Transverse colon (tissue), 4 donors: ENCODE measurements at regions not wholly inside any gene's neighbourhood (a gene's known extent, or its start where the extent isn't known, plus 50 kb on each side); places are given as distances from the start of the nearest gene placed in this dataset.

ENCODE experiments used
- DNase-seq: peaks from one replicate; pipeline ENCODE4 v3.0.0-alpha.2; 2019
- H3K27ac ChIP-seq, 4 donors: fragments of 200-600 bp; sonication (generic); 2 replicates each; pipeline ENCODE4 v1.5.1; 2016 to 2018; ENCODE audit warnings: inconsistent platforms in 4 of 4
- H3K27me3 ChIP-seq: fragments of 200-600 bp; sonication (generic); 2 replicates; pipeline ENCODE4 v1.5.1; 2017; ENCODE audit warnings: inconsistent platforms
- H3K36me3 ChIP-seq, 4 donors: fragments of 200-600 bp; sonication (generic); 2 replicates each; pipeline ENCODE4 v1.5.1; 2017 to 2019; ENCODE audit warnings: inconsistent platforms in 4 of 4
- H3K4me1 ChIP-seq, 4 donors: fragments of 200-600 bp; sonication (generic); 2 replicates each; pipeline ENCODE4 v1.5.1; 2017 to 2020; ENCODE audit warnings: inconsistent platforms in 4 of 4
- H3K4me3 ChIP-seq, 4 donors: fragments of 200-600 bp; sonication (generic); 1 replicate in 1 of 4; 2 replicates in 3 of 4; pipeline versions ENCODE4 v1.5.1 to v1.6.1; 2017 to 2019; ENCODE audit warnings: inconsistent platforms in 4 of 4
- H3K9me3 ChIP-seq, 2 donors: fragments of 200-600 bp; sonication (generic); 2 replicates each; pipeline ENCODE4 v1.5.1; 2017 to 2019; ENCODE audit warnings: inconsistent platforms in 2 of 2
- CTCF ChIP-seq, 5 experiments: fragments of 200-600 bp in 3 of 5; fragments of 450-650 bp in 2 of 5; sonication (generic) in 3 of 5; IDR thresholded peaks; 1 replicate in 2 of 5; 2 replicates in 3 of 5; pipeline ENCODE4 v1.5.1; 2016 to 2017; ENCODE audit warnings: antibody characterized with exemption in 5 of 5, inconsistent platforms in 3 of 5, mild to moderate bottlenecking in 2 of 5, moderate library complexity in 1 of 5
- EP300 ChIP-seq: sonication (generic); formaldehyde crosslinking; IDR thresholded peaks from one replicate; pipeline ENCODE4 v1.6.1; 2017; ENCODE audit warnings: antibody characterized with exemption, low read depth
- POLR2A ChIP-seq: fragments of 450-650 bp; IDR thresholded peaks from one replicate; pipeline ENCODE4 v1.6.1; 2016; ENCODE audit warnings: antibody characterized with exemption, mild to moderate bottlenecking, moderate library complexity
- POLR2AphosphoS5 ChIP-seq, 3 donors: sonication (generic); formaldehyde crosslinking; IDR thresholded peaks; one replicate each; pipeline ENCODE4 v1.6.1; 2016; ENCODE audit warnings: antibody characterized with exemption in 3 of 3
- WGBS, 2 donors: methylation state at CpG; one replicate each; pipeline ENCODE4 v1.1.5; 2018; ENCODE audit warnings: low coverage in 1 of 2; 5-methylcytosine and 5-hydroxymethylcytosine counted together
- in situ Hi-C, 4 donors: fragments of 200-750 bp; cut with MboI; loops; one replicate each; pipeline versions ENCODE4 v1.15.0 to v1.15.1; 2017; ENCODE audit warnings: low sequenced_read_pairs in 3 of 4, low pct_ligation_motif_present in 1 of 4, low pct_unique_long_range_greater_than_20kb in 1 of 4
- intact Hi-C: fragments of 100-400 bp; cut with DNase I; formaldehyde crosslinking; loops from one replicate; pipeline ENCODE4 v1.15.1; 2023; ENCODE audit warnings: low total_unique reads

GRCh38 chr12:25866586-25867378, 91.7 kb upstream of the RASSF8 start:
- H3K27me3 ChIP-seq: no peaks in the 10 kb centered on the region
- H3K4me3 ChIP-seq: no peak overlapping the region
- no peak overlapping the region for H3K27ac ChIP-seq
- H3K36me3 ChIP-seq: no peaks in the 10 kb centered on the region
- WGBS, 2 donors: 63 to 80% methylated on average over 3 to 6 of the region's 6 CpGs
- in situ Hi-C loops (no loop called here), intact Hi-C loops (no loop called here)
- no peaks in the 10 kb centered on the region for H3K9me3 ChIP-seq
- TF ChIP-seq POLR2AphosphoS5 (IDR thresholded peaks at IDR 0.05) (no peak), POLR2A (no peak), CTCF (IDR thresholded peaks at IDR 0.05) (no peak), EP300 (no peak)
- H3K4me1 ChIP-seq: no peaks in the 10 kb centered on the region
- no peak for DNase-seq

GRCh38 chr12:25868193-25868592, 90.3 kb upstream of the RASSF8 start:
- intact Hi-C loops (no loop called here), in situ Hi-C loops (no loop called here)
- no peak for TF ChIP-seq POLR2AphosphoS5 (IDR thresholded peaks at IDR 0.05)
- TF ChIP-seq CTCF (IDR thresholded peaks at IDR 0.05): no peak
- TF ChIP-seq EP300: no peak
- no peak for TF ChIP-seq POLR2A
- Histone ChIP-seq H3K9me3 (no peaks in the 10 kb centered on the region), H3K4me1 (no peaks in the 10 kb centered on the region), H3K4me3 (no peak overlapping the region), H3K36me3 (no peaks in the 10 kb centered on the region), H3K27ac (no peak overlapping the region), H3K27me3 (no peaks in the 10 kb centered on the region)
- DNase-seq: no peak

GRCh38 chr12:25872137-25872536, 86.3 kb upstream of the RASSF8 start:
- H3K4me1 ChIP-seq: no peaks in the 10 kb centered on the region
- no peaks in the 10 kb centered on the region for H3K27me3 ChIP-seq
- H3K36me3 ChIP-seq: no peaks in the 10 kb centered on the region
- DNase-seq: no peak
- TF ChIP-seq POLR2A: no peak
- no peak for TF ChIP-seq POLR2AphosphoS5 (IDR thresholded peaks at IDR 0.05)
- TF ChIP-seq CTCF (IDR thresholded peaks at IDR 0.05): no peak
- TF ChIP-seq EP300: no peak
- intact Hi-C loops (no loop called here), in situ Hi-C loops (no loop called here)
- no peaks in the 10 kb centered on the region for H3K9me3 ChIP-seq
- no peak overlapping the region for H3K4me3 ChIP-seq
- no peak overlapping the region for H3K27ac ChIP-seq

- intact Hi-C loops (no loop called here), in situ Hi-C loops (no loop called here)
- Histone ChIP-seq H3K9me3 (no peaks in the 10 kb centered on the region), H3K36me3 (no peaks in the 10 kb centered on the region), H3K4me3 (no peak overlapping the region), H3K4me1 (no peaks in the 10 kb centered on the region), H3K27me3 (no peaks in the 10 kb centered on the region), H3K27ac (no peak overlapping the region)
- no peak for DNase-seq
- TF ChIP-seq POLR2A (no peak), POLR2AphosphoS5 (IDR thresholded peaks at IDR 0.05) (no peak), CTCF (IDR thresholded peaks at IDR 0.05) (no peak), EP300 (no peak)
- 43 to 67% methylated on average over 1 of the region's 1 CpG for WGBS, 2 donors
These were observed 82.8 kb upstream of the RASSF8 start for GRCh38 chr12:25875661-25876060.
